Natural killer cell (primary cell): ENCODE measurements at regions not wholly inside any gene's neighbourhood (a gene's known extent, or its start where the extent isn't known, plus 50 kb on each side); places are given as distances from the start of the nearest gene placed in this dataset.
A peak's percentile ranks its signal among the peaks of the same experiment; 100 is the strongest.
"Not testable (repeated sequence)": the region's sequence is repeated elsewhere in the genome, so short reads cannot be mapped to it uniquely, and the experiment has no call there.

Experiments
- ATAC-seq, 3 donors: fragments of 150-1000 bp in 2 of 3; fragments of 200-7000 bp in 1 of 3; cut with Tn5 transposase; 1 replicate in 1 of 3; 2 replicates in 2 of 3; pipeline ENCODE4 v1.10.0; 2021; ENCODE audit warnings: mild to moderate bottlenecking in 2 of 3, moderate library complexity in 2 of 3
- DNase-seq, 2 donors: peaks; one replicate each; pipeline versions ENCODE4 v3.0.0 to v3.0.0-alpha.2; 2013 to 2021; ENCODE audit warnings: mixed read lengths in 1 of 2
- H3K27ac ChIP-seq: one replicate; pipeline ENCODE4 v1.5.1; 2013; ENCODE audit warnings: mild to moderate bottlenecking, low read length
- H3K27me3 ChIP-seq: one replicate; pipeline ENCODE4 v1.6.1; 2013; ENCODE audit warnings: low read length; ENCODE audit not compliant: control insufficient read depth, insufficient read depth
- H3K36me3 ChIP-seq: one replicate; pipeline ENCODE4 v1.6.1; 2013; ENCODE audit warnings: low read length; ENCODE audit not compliant: control insufficient read depth, insufficient read depth
- H3K4me1 ChIP-seq: one replicate; pipeline ENCODE4 v1.6.1; 2013; ENCODE audit warnings: low read length; ENCODE audit not compliant: control insufficient read depth, insufficient read depth
- H3K4me3 ChIP-seq: one replicate; pipeline ENCODE4 v1.5.1; 2013; ENCODE audit warnings: low read length
- H3K9me3 ChIP-seq: one replicate; pipeline ENCODE4 v1.6.1; 2013; ENCODE audit warnings: low read length; ENCODE audit not compliant: control insufficient read depth, insufficient read depth
- H3K27ac Mint-ChIP-seq, 2 donors: one replicate each; pipeline ENCODE4 v1.8.0; 2022; ENCODE audit warnings: mild to moderate bottlenecking in 2 of 2, mixed read lengths in 2 of 2, moderate library complexity in 1 of 2
- H3K27me3 Mint-ChIP-seq, 2 donors: one replicate each; pipeline ENCODE4 v1.8.0; 2022; ENCODE audit warnings: low read depth in 2 of 2, mixed read lengths in 2 of 2
- H3K36me3 Mint-ChIP-seq: one replicate; pipeline ENCODE4 v1.8.0; 2022; ENCODE audit warnings: mixed read lengths
- H3K4me1 Mint-ChIP-seq, 2 donors: one replicate each; pipeline ENCODE4 v1.8.0; 2022; ENCODE audit warnings: mixed read lengths in 2 of 2
- H3K4me3 Mint-ChIP-seq: one replicate; pipeline ENCODE4 v1.8.0; 2022; ENCODE audit warnings: mild to moderate bottlenecking, moderate library complexity, mixed read lengths
- H3K9me3 Mint-ChIP-seq, 2 donors: one replicate each; pipeline ENCODE4 v1.8.0; 2022; ENCODE audit warnings: mixed read lengths in 2 of 2
- WGBS: methylation state at CpG from one replicate; pipeline ENCODE4 v1.1.7; 2013; ENCODE audit warnings: missing lambda C conversion rate; ENCODE audit not compliant: insufficient coverage; 5-methylcytosine and 5-hydroxymethylcytosine counted together
- intact Hi-C: fragments of 100-400 bp; cut with micrococcal nuclease; formaldehyde crosslinking; loops from one replicate; pipeline ENCODE4 v1.14.2; 2022

- H3K27me3 Mint-ChIP-seq, H3K27me3 ChIP-seq, H3K36me3 ChIP-seq, H3K9me3 Mint-ChIP-seq, H3K4me1 Mint-ChIP-seq, H3K27ac ChIP-seq, H3K36me3 Mint-ChIP-seq, H3K9me3 ChIP-seq, H3K4me1 ChIP-seq, intact Hi-C loops, H3K27ac Mint-ChIP-seq: not testable (repeated sequence)
- WGBS, result 0% methylated on average over 3 of the region's 41 CpGs
- ATAC-seq, result peak in 1 of 3 donors; percentile 24
- peak overlapping the region; percentile 37 for H3K4me3 Mint-ChIP-seq
- H3K4me3 ChIP-seq, result peak overlapping the region; percentile 28
- DNase-seq, result peak in 1 of 2 donors; percentile 18
Observed at GRCh38 chr15:30195355-30196008, 60.6 kb downstream of the GOLGA8T start.

DNA sequence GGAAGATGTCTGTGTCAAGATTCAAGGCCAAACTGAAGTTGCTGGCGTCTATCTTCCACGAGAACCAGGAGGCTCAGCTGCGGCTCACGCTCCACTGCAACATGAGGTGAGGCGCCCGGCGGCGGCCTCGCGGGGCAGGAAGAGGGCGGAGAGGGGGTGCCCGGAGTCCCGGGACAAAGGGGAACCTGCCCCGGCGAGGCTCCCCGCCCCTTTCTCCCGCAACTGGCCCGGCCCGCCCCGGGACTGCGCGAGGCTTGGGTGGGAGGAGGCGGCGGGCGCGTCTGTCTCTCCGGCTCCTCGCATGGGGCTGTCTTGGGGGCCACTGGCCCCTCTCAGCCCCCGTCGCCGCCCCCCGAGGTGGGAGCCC, 61.1 kb downstream of the GOLGA8T start:
- WGBS, result 0% methylated on average over 23 of the region's 32 CpGs
- H3K27me3 ChIP-seq, H3K36me3 Mint-ChIP-seq, H3K27ac Mint-ChIP-seq, H3K9me3 Mint-ChIP-seq, H3K4me1 Mint-ChIP-seq, H3K9me3 ChIP-seq, H3K4me3 Mint-ChIP-seq, H3K4me1 ChIP-seq, H3K36me3 ChIP-seq, H3K27me3 Mint-ChIP-seq, intact Hi-C loops, H3K27ac ChIP-seq: not testable (repeated sequence)
- DNase-seq, result peak; percentile 37 to 41
- H3K4me3 ChIP-seq, result peak overlapping the region; percentile 28
- peak; percentile 43 to 61 (median 57) for ATAC-seq

DNA sequence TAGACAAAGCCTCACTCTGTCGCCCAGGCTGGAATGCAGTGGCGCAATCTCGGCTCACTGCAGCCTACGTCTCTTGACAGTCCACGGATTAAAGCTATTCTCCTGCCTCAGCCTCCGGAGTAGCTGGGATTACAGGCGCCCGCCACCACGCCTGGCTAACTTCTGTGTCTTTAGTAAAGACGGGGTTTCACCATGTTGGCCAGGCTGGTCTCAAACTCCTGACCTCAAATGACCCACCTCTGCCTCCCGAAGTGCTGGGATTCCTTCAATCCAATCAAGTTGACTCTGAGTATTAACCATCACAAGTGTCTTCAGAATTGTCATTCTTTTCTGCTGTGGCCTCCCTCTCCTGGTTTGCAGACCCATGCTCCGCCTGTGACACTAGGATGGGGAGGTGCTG, 61.9 kb downstream of the GOLGA8T start:
- H3K27ac Mint-ChIP-seq, H3K4me1 Mint-ChIP-seq, H3K36me3 ChIP-seq, H3K4me3 Mint-ChIP-seq, DNase-seq, H3K27ac ChIP-seq, H3K9me3 ChIP-seq, ATAC-seq, H3K9me3 Mint-ChIP-seq, H3K4me3 ChIP-seq, H3K27me3 Mint-ChIP-seq, H3K27me3 ChIP-seq, H3K4me1 ChIP-seq, intact Hi-C loops, H3K36me3 Mint-ChIP-seq: not testable (repeated sequence)
- 94% methylated on average over 6 of the region's 12 CpGs for WGBS

GRCh38 chr15:30201517-30201916, 66.7 kb downstream of the GOLGA8T start:
- H3K4me1 Mint-ChIP-seq, H3K9me3 ChIP-seq, H3K36me3 ChIP-seq, H3K4me3 ChIP-seq, H3K27me3 ChIP-seq, H3K27ac ChIP-seq, H3K4me1 ChIP-seq, DNase-seq, H3K27me3 Mint-ChIP-seq, intact Hi-C loops, ATAC-seq, H3K9me3 Mint-ChIP-seq, H3K36me3 Mint-ChIP-seq, H3K27ac Mint-ChIP-seq, H3K4me3 Mint-ChIP-seq: not testable (repeated sequence)
- WGBS, result no CpG with 5 or more reads among the region's 4 CpGs

DNA sequence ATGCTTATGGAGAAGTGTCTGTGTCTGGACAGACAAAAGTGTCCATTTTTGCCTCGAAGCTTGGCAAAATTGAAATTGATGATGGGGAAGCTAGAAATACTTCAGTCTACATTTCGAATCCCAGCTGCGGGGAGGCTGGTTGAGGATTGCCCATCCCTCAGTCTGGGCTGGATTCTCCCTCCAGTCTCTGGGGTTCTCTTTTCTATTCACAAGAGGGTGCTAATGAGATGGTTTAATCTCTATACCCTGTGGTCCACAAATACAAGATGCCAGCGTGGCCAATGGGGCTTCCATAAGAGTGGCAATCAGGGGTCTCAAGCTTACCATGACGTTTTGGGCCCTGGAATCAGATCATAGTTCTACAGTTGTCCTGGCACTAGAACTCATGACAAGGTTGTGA, 78.9 kb downstream of the GOLGA8T start:
- DNase-seq, H3K27me3 ChIP-seq, intact Hi-C loops, H3K36me3 ChIP-seq, H3K27ac ChIP-seq, H3K27me3 Mint-ChIP-seq, H3K4me3 Mint-ChIP-seq, H3K9me3 ChIP-seq, H3K4me1 Mint-ChIP-seq, ATAC-seq, H3K36me3 Mint-ChIP-seq, H3K4me1 ChIP-seq, H3K4me3 ChIP-seq, H3K27ac Mint-ChIP-seq, H3K9me3 Mint-ChIP-seq: not testable (repeated sequence)
- WGBS, result no CpG with 5 or more reads among the region's 5 CpGs

GRCh38 chr15:30221803-30222202, 87.0 kb downstream of the GOLGA8T start:
- WGBS, result no CpG with 5 or more reads among the region's 4 CpGs
- H3K9me3 ChIP-seq, DNase-seq, ATAC-seq, H3K9me3 Mint-ChIP-seq, H3K27me3 ChIP-seq, H3K27me3 Mint-ChIP-seq, H3K4me1 ChIP-seq, H3K4me3 Mint-ChIP-seq, intact Hi-C loops, H3K27ac ChIP-seq, H3K36me3 ChIP-seq, H3K36me3 Mint-ChIP-seq, H3K4me3 ChIP-seq, H3K27ac Mint-ChIP-seq, H3K4me1 Mint-ChIP-seq: not testable (repeated sequence)

DNA sequence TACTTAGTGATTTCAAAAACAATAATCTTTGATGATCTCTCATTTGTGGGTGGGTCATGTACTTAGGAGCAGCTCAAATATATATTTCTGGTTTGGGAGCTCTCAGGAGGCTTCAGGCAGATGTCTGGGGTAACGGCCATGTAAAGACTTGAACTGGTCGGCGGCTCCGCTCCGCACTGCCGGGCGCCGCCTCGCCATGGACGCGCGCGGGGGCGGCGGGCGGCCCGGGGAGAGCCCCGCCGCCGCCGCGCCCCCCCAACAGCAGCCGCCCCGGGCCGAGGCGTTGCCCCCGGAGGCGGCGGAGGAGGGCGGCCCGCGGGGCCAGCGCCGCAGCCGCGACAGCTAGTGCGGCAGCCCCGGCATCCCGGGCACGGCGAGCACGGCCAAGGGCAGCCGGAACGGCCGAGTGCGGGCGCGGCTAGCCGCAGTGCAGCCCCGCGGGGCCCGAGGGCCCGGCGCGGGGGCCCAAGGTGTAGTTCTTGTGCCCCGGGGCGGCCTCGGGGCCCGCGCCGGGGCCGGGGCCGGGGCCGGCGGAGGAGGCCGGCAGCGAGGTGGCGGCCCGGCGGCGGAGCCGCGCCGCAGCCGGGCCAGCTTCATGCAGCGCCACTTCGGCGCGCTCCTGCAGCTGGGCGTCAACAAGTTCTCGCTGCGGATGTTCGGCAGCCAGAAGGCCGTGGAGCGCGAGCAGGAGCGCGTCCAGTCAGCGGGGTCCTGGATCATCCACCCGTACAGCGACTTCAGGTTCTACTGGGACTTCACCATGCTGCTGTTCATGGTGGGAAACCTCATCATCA, 88.1 kb downstream of the GOLGA8T start:
- H3K27ac ChIP-seq, H3K27ac Mint-ChIP-seq, H3K4me3 Mint-ChIP-seq, H3K27me3 ChIP-seq, H3K4me1 Mint-ChIP-seq, DNase-seq, H3K27me3 Mint-ChIP-seq, intact Hi-C loops, H3K36me3 Mint-ChIP-seq, H3K36me3 ChIP-seq, H3K4me3 ChIP-seq, H3K9me3 Mint-ChIP-seq, H3K9me3 ChIP-seq, H3K4me1 ChIP-seq: not testable (repeated sequence)
- peak in 2 of 3 donors; percentile 36 to 78 for ATAC-seq
- 0% methylated on average over 4 of the region's 91 CpGs for WGBS
